Left hindlimb (tissue), 1 donor: ENCODE measurements at regions not wholly inside any gene's neighbourhood (a gene's known extent, or its start where the extent isn't known, plus 50 kb on each side); places are given as distances from the start of the nearest gene placed in this dataset.

ENCODE experiments used
- DNase-seq: peaks from one replicate; pipeline ENCODE4 v3.0.0-alpha.2; 2018

- DNase-seq, result no peak
Measured at GRCh38 chr1:170318736-170319135, 173.0 kb downstream of the NTMT2 start.

DNA sequence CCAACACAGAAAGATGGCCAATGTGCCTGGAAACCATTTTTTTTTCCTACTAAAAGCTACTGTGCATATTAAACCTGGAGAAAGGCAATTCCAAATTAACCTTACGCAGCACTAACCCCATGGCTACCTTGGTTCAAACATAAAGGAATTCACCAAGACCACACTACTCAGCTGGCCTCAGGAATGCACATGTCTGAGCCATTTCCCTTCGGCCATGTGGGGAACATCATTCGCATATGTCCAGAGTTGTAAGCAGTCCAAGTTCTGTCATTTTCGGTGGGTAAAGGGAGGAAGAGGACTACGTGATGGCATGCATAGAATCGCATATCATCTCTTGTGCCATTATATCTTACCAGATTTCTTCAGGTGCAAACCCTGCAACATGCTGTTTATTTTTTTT is 175.4 kb downstream of the NTMT2 start:
- DNase-seq, result no peak

DNA sequence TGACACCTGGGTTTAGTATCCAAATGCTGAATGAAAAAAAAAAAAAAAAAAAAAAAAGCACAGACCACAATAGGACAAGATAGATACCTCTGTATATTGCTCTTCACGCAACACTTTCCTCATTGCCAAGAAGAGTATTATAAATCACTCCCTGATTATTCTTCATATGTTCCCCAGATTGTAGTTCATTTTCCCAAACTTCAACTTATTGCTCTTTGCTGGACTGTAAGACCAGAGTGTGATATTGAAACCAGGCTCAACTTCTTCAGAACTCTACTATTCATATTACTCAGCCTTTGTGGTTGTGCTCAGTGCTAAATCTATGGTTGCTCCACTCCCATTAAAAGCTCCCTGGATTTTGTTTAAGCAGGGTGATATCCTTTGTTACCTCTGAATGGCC is 180.4 kb downstream of the NTMT2 start:
- no peak for DNase-seq

DNA sequence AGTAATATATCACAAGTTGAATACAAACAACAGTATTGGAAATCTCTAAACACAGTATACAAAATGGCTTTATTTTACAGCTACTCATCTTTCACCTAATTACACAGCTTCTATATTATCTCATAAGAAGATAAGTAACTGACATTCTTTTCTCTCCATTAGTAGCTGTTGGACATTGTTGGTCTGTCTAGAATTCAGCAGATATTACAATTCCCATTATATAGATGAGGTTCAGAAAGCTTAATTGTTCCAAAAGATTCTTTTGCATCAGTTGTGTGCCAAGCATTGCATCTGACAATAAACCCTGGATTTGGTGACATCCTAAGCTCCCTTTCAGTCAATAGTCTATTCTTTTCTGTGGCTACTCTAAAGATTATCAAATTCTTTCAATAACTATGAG is 187.0 kb downstream of the NTMT2 start:
- no peak for DNase-seq

DNA sequence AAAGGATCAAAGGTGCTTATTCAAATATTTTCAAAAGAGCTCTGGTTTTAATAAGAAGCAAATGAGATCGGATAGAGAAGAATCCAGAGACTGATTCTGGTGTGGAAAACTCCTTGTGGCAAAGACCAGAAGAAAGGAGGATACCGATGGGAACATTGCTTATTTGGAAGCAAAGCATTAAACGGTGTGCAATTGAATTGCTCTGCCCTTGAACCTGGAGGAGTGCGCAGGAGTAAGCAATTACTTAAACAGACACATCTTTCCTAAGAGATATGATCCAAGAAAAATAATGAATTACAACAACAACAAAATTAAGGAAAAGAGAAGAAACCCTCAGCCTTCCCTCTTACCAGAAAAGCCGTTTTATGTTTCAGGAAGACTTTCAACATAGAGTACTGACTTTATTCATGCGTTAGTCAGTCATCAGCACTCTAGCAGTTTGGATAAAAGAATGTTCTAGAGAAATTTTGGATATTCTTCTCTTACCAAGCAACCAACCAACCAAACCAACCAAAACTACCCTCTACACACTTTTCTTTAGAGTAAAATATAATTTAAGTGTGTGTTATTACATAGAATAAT is 191.7 kb downstream of the NTMT2 start:
- no peak for DNase-seq

- no peak for DNase-seq
Measured at GRCh38 chr1:170339534-170339933, 192.4 kb upstream of the GORAB start.

DNA sequence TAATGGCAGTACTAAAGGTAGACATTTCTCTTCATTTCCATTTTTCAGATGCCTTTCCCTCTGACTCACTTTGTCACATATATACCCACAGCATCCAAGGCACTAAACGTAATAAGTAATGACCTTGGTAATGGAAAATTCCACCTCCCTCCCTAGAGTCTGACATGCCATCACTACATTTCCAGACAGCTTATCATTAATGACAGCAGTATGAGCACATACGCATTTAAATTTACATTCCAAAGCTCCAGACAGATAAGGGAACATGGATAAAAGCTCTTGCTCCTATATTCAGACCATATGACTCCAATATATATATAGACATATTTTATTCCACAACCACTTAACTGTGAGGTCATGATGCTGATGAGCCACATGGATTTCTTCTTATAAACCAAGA is 191.7 kb upstream of the GORAB start:
- no peak for DNase-seq

- peak; percentile 48 for DNase-seq
Measured at GRCh38 chr1:170351366-170351946, 180.5 kb upstream of the GORAB start.

- DNase-seq, result no peak
Measured at GRCh38 chr1:170354246-170354645, 177.7 kb upstream of the GORAB start.

GRCh38 chr1:170354690-170355089 is 177.3 kb upstream of the GORAB start:
- no peak for DNase-seq

- DNase-seq, result no peak
Measured at GRCh38 chr1:170355267-170355801, 176.6 kb upstream of the GORAB start.

GRCh38 chr1:170356585-170356984 is 175.4 kb upstream of the GORAB start:
- DNase-seq, result no peak

DNA sequence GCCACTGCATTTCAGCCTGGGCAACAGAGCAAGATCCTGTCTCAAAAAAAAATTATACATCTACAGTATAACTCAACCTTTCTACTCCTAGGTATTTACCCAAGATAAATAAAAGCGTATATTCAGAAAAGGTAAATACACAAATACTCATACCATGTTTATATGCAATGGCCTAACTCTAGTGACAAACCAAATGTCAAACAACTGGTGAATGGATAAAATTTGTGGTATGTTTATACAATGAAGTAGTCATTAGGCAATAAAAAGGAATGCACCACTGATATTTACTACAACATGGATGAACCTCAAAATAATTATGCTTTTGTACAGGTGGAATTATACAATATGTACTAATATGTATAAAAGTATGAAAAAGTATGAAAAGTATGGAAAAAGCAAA is 174.2 kb upstream of the GORAB start:
- DNase-seq, result no peak

- no peak for DNase-seq
Measured at GRCh38 chr1:170360601-170361000, 171.4 kb upstream of the GORAB start.

- no peak for DNase-seq
Measured at GRCh38 chr1:170365331-170365730, 166.6 kb upstream of the GORAB start.

DNA sequence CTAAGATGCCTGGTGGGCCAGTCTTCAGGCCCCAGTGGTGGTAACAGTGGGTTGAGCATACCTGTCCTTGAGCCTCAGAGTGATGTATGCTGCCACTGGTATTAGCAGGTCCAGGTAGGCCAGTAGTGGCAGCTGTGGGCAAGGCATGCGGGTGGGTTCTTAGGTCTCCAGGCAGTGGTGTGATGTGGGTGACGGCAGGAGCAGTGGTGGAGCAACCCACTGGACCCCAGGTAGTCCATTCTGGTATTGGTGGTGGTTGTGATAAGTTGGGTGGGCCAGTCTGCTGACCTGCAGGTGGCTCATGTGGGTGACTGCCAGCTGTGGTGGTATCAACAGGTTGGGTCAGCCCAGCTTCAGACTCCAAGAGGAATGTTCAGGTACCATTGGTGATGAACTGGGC is 165.0 kb upstream of the GORAB start:
- DNase-seq, result no peak

- no peak for DNase-seq
Measured at GRCh38 chr1:170367615-170368014, 164.4 kb upstream of the GORAB start.

- DNase-seq, result no peak
Measured at GRCh38 chr1:170369000-170369399, 163.0 kb upstream of the GORAB start.

DNA sequence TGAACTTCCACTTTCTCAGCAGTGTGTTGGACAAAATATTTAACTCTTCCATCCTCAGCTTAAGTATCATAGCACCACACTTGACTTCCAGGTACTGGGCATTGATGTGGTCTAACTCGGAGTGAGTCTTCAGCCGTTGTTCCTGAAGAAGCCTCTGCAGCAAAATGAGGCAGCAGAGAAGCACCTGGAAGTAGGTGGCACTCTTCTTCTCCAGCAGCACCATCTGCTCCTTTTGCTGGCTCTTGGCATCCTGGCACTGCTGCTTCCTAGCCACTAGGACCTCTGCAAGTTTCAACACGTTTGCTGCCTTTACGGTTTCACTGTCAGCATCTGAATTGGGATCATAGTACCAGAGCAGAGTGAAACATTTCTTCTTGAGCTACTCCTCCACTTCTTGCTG is 162.5 kb upstream of the GORAB start:
- no peak for DNase-seq

DNA sequence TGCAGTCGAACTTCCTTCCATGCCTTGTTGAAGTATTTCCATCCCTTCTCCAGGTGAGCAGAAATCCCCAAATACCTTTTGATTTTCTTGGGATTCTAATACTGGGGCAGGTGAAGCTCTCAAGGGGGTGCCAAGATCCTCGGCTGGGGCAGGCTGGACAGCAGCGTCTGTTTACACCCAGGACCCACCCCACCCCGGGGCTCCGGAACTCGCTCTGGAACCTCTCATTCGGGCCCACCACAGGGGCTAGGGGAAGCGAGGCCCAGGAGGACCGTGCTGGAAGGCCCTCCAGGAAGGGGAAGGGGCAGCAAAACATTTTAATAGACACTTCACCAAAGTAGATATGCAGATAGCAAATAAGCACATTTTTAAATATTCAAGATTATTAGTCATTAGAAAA is 161.9 kb upstream of the GORAB start:
- no peak for DNase-seq

GRCh38 chr1:170375082-170375723 is 156.8 kb upstream of the GORAB start:
- DNase-seq, result no peak

GRCh38 chr1:170376801-170377385 is 155.1 kb upstream of the GORAB start:
- no peak for DNase-seq

DNA sequence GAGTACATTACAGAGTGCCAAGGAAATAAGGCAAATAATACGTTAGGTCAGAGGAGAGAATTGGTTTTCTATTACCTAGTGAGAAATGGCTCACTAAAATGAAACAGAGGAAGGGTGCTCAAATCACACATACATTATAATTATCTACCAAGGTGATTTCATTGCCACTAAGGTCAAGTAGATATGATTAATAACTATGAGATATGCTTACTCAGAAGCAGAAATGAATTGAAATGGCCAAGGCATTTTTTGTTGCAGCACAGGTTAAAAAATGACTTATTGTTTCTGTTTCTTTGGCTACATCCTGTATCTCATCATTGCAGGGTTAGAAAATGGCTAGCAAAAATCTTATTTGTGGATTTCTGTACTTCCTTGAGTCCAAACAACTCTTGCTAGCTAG is 154.5 kb upstream of the GORAB start:
- no peak for DNase-seq
